Keratinocyte (primary cell): ENCODE measurements at regions not wholly inside any gene's neighbourhood (a gene's known extent, or its start where the extent isn't known, plus 50 kb on each side); places are given as distances from the start of the nearest gene placed in this dataset.

Experiments
- DNase-seq: peaks from one replicate; pipeline ENCODE4 v3.0.0-alpha.2; 2011; ENCODE audit warnings: low read depth, missing footprints, low spot score
- FAIRE-seq: peaks from 2 replicates; lab custom pipeline; 2011; peaks lifted over from hg19 to GRCh38; lab: Jason Lieb, UNC
- H2AFZ ChIP-seq: 2 replicates; pipeline ENCODE4 v1.6.0; 2012; ENCODE audit warnings: low read length, control low read depth, inconsistent platforms; ENCODE audit not compliant: control insufficient read depth
- H3K27ac ChIP-seq: 2 replicates; pipeline ENCODE4 v1.5.1; 2011; ENCODE audit warnings: low read length; ENCODE audit not compliant: control insufficient read depth, insufficient read depth
- H3K27me3 ChIP-seq: 3 replicates; pipeline ENCODE4 v1.6.0; 2011; ENCODE audit warnings: low read length; ENCODE audit not compliant: control insufficient read depth, insufficient read depth; ENCODE audit errors: extremely low read depth
- H3K36me3 ChIP-seq, 2 experiments: 2 replicates in 1 of 2; 3 replicates in 1 of 2; pipeline ENCODE4 v1.5.1; 2011; ENCODE audit warnings: low read length in 2 of 2, mild to moderate bottlenecking in 1 of 2; ENCODE audit not compliant: control insufficient read depth in 2 of 2, insufficient read depth in 2 of 2; ENCODE audit errors: extremely low read depth in 1 of 2
- H3K4me1 ChIP-seq: 3 replicates; pipeline ENCODE4 v1.5.1; 2011; ENCODE audit warnings: low read length; ENCODE audit not compliant: control insufficient read depth, insufficient read depth; ENCODE audit errors: extremely low read depth
- H3K4me2 ChIP-seq: 3 replicates; pipeline ENCODE4 v1.6.0; 2011; ENCODE audit warnings: low read depth, low read length; ENCODE audit not compliant: control insufficient read depth, insufficient read depth; ENCODE audit errors: extremely low read depth
- H3K4me3 ChIP-seq, 3 experiments: fragments of 200-600 bp in 1 of 3; sonication (generic) in 1 of 3; 2 replicates in 2 of 3; 3 replicates in 1 of 3; pipeline ENCODE4 v1.5.1; 2011 to 2016; ENCODE audit warnings: low read length in 3 of 3, mild to moderate bottlenecking in 3 of 3, control low read depth in 2 of 3, inconsistent platforms in 1 of 3, low read depth in 1 of 3, mixed read lengths in 1 of 3, mixed run types in 1 of 3, moderate library complexity in 1 of 3; ENCODE audit not compliant: control insufficient read depth in 2 of 3, insufficient read depth in 2 of 3; ENCODE audit errors: extremely low read depth in 1 of 3
- H3K79me2 ChIP-seq: 2 replicates; pipeline ENCODE4 v1.6.0; 2012; ENCODE audit warnings: low read length; ENCODE audit not compliant: control insufficient read depth, insufficient read depth
- H3K9ac ChIP-seq: 3 replicates; pipeline ENCODE4 v1.6.0; 2011; ENCODE audit warnings: low read length; ENCODE audit not compliant: control insufficient read depth, insufficient read depth; ENCODE audit errors: extremely low read depth
- H3K9me1 ChIP-seq: 3 replicates; pipeline ENCODE4 v1.6.0; 2011; ENCODE audit warnings: low read length; ENCODE audit not compliant: control insufficient read depth, insufficient read depth; ENCODE audit errors: extremely low read depth
- H3K9me3 ChIP-seq: 2 replicates; pipeline ENCODE4 v1.5.1; 2012; ENCODE audit warnings: low read depth, low read length; ENCODE audit not compliant: control insufficient read depth
- H4K20me1 ChIP-seq: 3 replicates; pipeline ENCODE4 v1.6.0; 2011; ENCODE audit warnings: low read length; ENCODE audit not compliant: control insufficient read depth, insufficient read depth; ENCODE audit errors: extremely low read depth
- CTCF ChIP-seq, 3 experiments: IDR thresholded peaks in 1 of 3; conservative IDR thresholded peaks in 1 of 3; optimal IDR thresholded peaks in 1 of 3; 2 replicates in 2 of 3; 3 replicates in 1 of 3; pipeline versions ENCODE3 to v1.5.1; 2011; ENCODE audit warnings: low read length in 3 of 3, mild to moderate bottlenecking in 3 of 3, moderate library complexity in 2 of 3, control low read depth in 1 of 3, inconsistent platforms in 1 of 3; ENCODE audit not compliant: insufficient read depth in 2 of 3; ENCODE audit errors: extremely low read depth in 1 of 3
- EZH2 ChIP-seq: IDR thresholded peaks from one replicate; pipeline ENCODE4 v1.6.1; 2012; ENCODE audit warnings: inconsistent platforms, mild to moderate bottlenecking, low read length, moderate library complexity
- dilution Hi-C: fragments of 300-500 bp; cut with MboI; formaldehyde crosslinking; loops from one replicate; pipeline ENCODE4 v1.7.0; 2020; ENCODE audit warnings: low sequenced_read_pairs; ENCODE audit not compliant: extremely low pct_ligation_motif_present

- Histone ChIP-seq H3K9me1 (no peaks in the 10 kb centered on the region), H3K27me3 (no peaks in the 10 kb centered on the region), H3K79me2 (no peaks in the 10 kb centered on the region), H3K9ac (no peak overlapping the region), H3K4me2 (no peak overlapping the region), H4K20me1 (no peaks in the 10 kb centered on the region), H3K36me3 (no peaks in the 10 kb centered on the region), H2AFZ (no peak overlapping the region), H3K4me1 (no peaks in the 10 kb centered on the region), H3K9me3 (no peaks in the 10 kb centered on the region), H3K4me3 (no peak overlapping the region), H3K27ac (no peak overlapping the region)
- DNase-seq, result no peak
- dilution Hi-C loops, result no loop called here
- FAIRE-seq, result no peak
- TF ChIP-seq EZH2 (no peak), CTCF (optimal IDR thresholded peaks at IDR 0.05 in 1 of 3, IDR thresholded peaks at IDR 0.05 in 1 of 3, conservative IDR thresholded peaks at IDR 0.05 in 1 of 3; ENCODE audit: extremely low read depth in 1 of 3, insufficient read depth in 2 of 3, low read length in 3 of 3) (no peak)
Observed at GRCh38 chr6:135592276-135592675, 94.7 kb upstream of the AHI1 start.

- dilution Hi-C loops, result no loop called here
- Histone ChIP-seq H2AFZ (no peak overlapping the region), H4K20me1 (no peaks in the 10 kb centered on the region), H3K9ac (no peak overlapping the region), H3K27me3 (no peaks in the 10 kb centered on the region), H3K9me1 (no peaks in the 10 kb centered on the region), H3K4me3 (no peak overlapping the region), H3K9me3 (no peaks in the 10 kb centered on the region), H3K27ac (no peak overlapping the region), H3K4me2 (no peak overlapping the region), H3K36me3 (no peaks in the 10 kb centered on the region), H3K4me1 (no peaks in the 10 kb centered on the region), H3K79me2 (no peaks in the 10 kb centered on the region)
- TF ChIP-seq EZH2 (no peak), CTCF (optimal IDR thresholded peaks at IDR 0.05 in 1 of 3, IDR thresholded peaks at IDR 0.05 in 1 of 3, conservative IDR thresholded peaks at IDR 0.05 in 1 of 3; ENCODE audit: extremely low read depth in 1 of 3, insufficient read depth in 2 of 3, low read length in 3 of 3) (no peak)
- FAIRE-seq (no peak), DNase-seq (no peak)
Observed at GRCh38 chr6:135594000-135594399, 96.5 kb upstream of the AHI1 start.
